ENCODE measurements at regions not wholly inside any gene's neighbourhood (a gene's known extent, or its start where the extent isn't known, plus 50 kb on each side); places are given as distances from the start of the nearest gene placed in this dataset.

DNA sequence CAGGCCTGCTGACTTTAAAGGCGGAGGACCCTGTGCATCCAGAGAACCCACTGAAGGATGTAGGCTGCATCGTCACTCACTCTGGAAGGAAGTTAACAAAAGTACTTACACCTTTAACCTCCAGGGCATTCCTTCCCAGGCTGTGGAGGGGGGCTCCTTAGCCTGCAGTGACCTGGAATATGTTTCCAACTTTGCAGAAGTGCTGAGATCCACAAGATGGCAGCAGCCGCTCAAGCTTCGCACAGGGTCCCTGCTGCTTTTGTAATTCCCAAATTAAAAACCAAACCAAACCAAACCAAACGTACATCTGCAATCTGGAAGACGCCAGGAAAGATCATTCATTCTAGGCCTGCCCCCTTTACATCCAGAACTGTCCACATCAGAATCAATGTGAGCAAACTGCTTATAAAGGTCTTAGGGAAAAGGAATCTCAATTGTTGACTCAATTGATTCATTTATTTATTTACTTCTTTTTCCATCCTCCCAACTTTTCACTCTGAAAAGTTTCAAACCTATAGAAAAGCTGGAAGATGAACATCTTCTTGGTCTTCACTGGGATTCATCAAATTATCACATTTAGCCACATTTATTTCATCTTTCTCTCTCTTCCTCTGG, 70.5 kb upstream of the KLHL25 start:
- Histone ChIP-seq H3K4me3 (ENCODE audit: low read length) (no peak overlapping the region), H3K9me3 (ENCODE audit: control insufficient read depth, insufficient read depth, low read length) (no peaks in the 10 kb centered on the region), H3K4me1 (ENCODE audit: control insufficient read depth, insufficient read depth, low read length) (no peaks in the 10 kb centered on the region), H3K27me3 (ENCODE audit: control insufficient read depth, insufficient read depth, low read length) (no peaks in the 10 kb centered on the region), H3K36me3 (ENCODE audit: control insufficient read depth, insufficient read depth, low read length) (no peaks in the 10 kb centered on the region), H3K27ac (ENCODE audit: low read length) (no peak overlapping the region)
- 27% methylated on average over 5 of the region's 6 CpGs for WGBS (ENCODE audit: insufficient coverage)
- peak in 1 of 2 donors; percentile 29 for DNase-seq
- Mint-ChIP-seq H3K4me1 (no peaks in the 10 kb centered on the region), H3K4me3 (no peak overlapping the region), H3K27me3 (ENCODE audit: low read depth in 2 of 2) (peaks cover 0 to 11% of the 10 kb centered on the region in 2 donors), H3K9me3 (no peaks in the 10 kb centered on the region), H3K36me3 (no peaks in the 10 kb centered on the region), H3K27ac (no peak overlapping the region)
- peak in 1 of 3 donors; percentile 49 for ATAC-seq
- intact Hi-C loops (cut with micrococcal nuclease) = no loop called here
- TF ChIP-seq, protein P1, sequence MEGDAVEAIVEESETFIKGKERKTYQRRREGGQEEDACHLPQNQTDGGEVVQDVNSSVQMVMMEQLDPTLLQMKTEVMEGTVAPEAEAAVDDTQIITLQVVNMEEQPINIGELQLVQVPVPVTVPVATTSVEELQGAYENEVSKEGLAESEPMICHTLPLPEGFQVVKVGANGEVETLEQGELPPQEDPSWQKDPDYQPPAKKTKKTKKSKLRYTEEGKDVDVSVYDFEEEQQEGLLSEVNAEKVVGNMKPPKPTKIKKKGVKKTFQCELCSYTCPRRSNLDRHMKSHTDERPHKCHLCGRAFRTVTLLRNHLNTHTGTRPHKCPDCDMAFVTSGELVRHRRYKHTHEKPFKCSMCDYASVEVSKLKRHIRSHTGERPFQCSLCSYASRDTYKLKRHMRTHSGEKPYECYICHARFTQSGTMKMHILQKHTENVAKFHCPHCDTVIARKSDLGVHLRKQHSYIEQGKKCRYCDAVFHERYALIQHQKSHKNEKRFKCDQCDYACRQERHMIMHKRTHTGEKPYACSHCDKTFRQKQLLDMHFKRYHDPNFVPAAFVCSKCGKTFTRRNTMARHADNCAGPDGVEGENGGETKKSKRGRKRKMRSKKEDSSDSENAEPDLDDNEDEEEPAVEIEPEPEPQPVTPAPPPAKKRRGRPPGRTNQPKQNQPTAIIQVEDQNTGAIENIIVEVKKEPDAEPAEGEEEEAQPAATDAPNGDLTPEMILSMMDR (IDR thresholded peaks at IDR 0.05) = peak; percentile 57

- no peaks in the 10 kb centered on the region for H3K4me1 Mint-ChIP-seq
Measured at GRCh38 chr15:85867250-85867649, 72.5 kb upstream of the KLHL25 start.

DNA sequence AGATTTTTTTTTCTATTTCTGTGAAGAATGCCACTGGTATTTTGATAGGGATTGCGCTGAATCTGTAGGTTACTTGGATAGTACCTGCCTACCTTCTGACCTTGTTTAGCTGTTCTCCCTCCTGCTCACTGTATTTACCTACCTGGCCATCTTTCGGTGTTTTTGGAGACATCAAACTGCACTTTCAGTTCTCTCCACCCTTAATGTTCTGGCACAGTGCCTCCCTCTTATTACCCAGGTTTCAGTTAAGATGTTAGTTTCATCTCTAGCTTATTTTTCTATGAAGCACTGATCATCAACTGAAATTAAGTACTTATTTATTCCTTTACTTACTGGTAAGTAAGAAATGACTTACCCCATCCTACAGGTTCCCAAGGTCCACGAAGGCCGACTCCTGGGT, 74.4 kb upstream of the KLHL25 start:
- DNase-seq (no peak), ATAC-seq (no peak)
- H3K4me1 Mint-ChIP-seq = no peaks in the 10 kb centered on the region
- no peaks in the 10 kb centered on the region for H3K36me3 ChIP-seq (ENCODE audit: control insufficient read depth, insufficient read depth, low read length)
- no peak overlapping the region for H3K4me3 Mint-ChIP-seq
- H3K4me1 ChIP-seq (ENCODE audit: control insufficient read depth, insufficient read depth, low read length) = peaks cover 16% of the 10 kb centered on the region
- H3K27ac Mint-ChIP-seq = no peak overlapping the region
- no peaks in the 10 kb centered on the region for H3K36me3 Mint-ChIP-seq
- no peaks in the 10 kb centered on the region for H3K9me3 Mint-ChIP-seq
- H3K4me3 ChIP-seq (ENCODE audit: low read length) = no peak overlapping the region
- 83% methylated on average over 2 of the region's 4 CpGs for WGBS (ENCODE audit: insufficient coverage)
- H3K9me3 ChIP-seq (ENCODE audit: control insufficient read depth, insufficient read depth, low read length) = no peaks in the 10 kb centered on the region
- no peaks in the 10 kb centered on the region for H3K27me3 ChIP-seq (ENCODE audit: control insufficient read depth, insufficient read depth, low read length)
- intact Hi-C loops (cut with micrococcal nuclease) = no loop called here
- peaks cover 7 to 13% of the 10 kb centered on the region in 2 donors for H3K27me3 Mint-ChIP-seq (ENCODE audit: low read depth in 2 of 2)
- TF ChIP-seq, protein P1 (IDR thresholded peaks at IDR 0.05) = no peak
- no peak overlapping the region for H3K27ac ChIP-seq (ENCODE audit: low read length)

More at GRCh38 chr15:85867250-85867649, 72.5 kb upstream of the KLHL25 start:
- DNase-seq = no peak
- no peak overlapping the region for H3K27ac ChIP-seq (ENCODE audit: low read length)
- no peaks in the 10 kb centered on the region for H3K36me3 Mint-ChIP-seq
- no peaks in the 10 kb centered on the region for H3K27me3 ChIP-seq (ENCODE audit: control insufficient read depth, insufficient read depth, low read length)
- no peaks in the 10 kb centered on the region for H3K9me3 Mint-ChIP-seq
- H3K9me3 ChIP-seq (ENCODE audit: control insufficient read depth, insufficient read depth, low read length) = no peaks in the 10 kb centered on the region
- no peak overlapping the region for H3K4me3 Mint-ChIP-seq
- TF ChIP-seq, protein P1 (IDR thresholded peaks at IDR 0.05) = no peak
- H3K4me3 ChIP-seq (ENCODE audit: low read length) = no peak overlapping the region
- H3K27me3 Mint-ChIP-seq (ENCODE audit: low read depth in 2 of 2) = peaks cover 0 to 11% of the 10 kb centered on the region in 2 donors
- no peak overlapping the region for H3K27ac Mint-ChIP-seq
- WGBS (ENCODE audit: insufficient coverage) = 100% methylated on average over 4 of the region's 5 CpGs
- no peaks in the 10 kb centered on the region for H3K36me3 ChIP-seq (ENCODE audit: control insufficient read depth, insufficient read depth, low read length)
- H3K4me1 ChIP-seq (ENCODE audit: control insufficient read depth, insufficient read depth, low read length) = peaks cover 13% of the 10 kb centered on the region
- ATAC-seq = no peak
- intact Hi-C loops (cut with micrococcal nuclease) = no loop called here
